Upper lobe of right lung (tissue), 1 donor: ENCODE measurements at regions not wholly inside any gene's neighbourhood (a gene's known extent, or its start where the extent isn't known, plus 50 kb on each side); places are given as distances from the start of the nearest gene placed in this dataset.

ENCODE experiments used
- ATAC-seq: fragments of 200-7000 bp; cut with Tn5 transposase; one replicate; pipeline ENCODE4 v1.9.1; 2020; ENCODE audit warnings: mild to moderate bottlenecking, moderate library complexity
- DNase-seq: peaks from one replicate; pipeline ENCODE4 v3.0.0-alpha.2; 2020
- H3K27ac ChIP-seq: fragments of 200-600 bp; one replicate; pipeline ENCODE4 v1.8.0; 2022
- H3K27me3 ChIP-seq: fragments of 200-600 bp; one replicate; pipeline ENCODE4 v1.8.0; 2022; ENCODE audit warnings: mild to moderate bottlenecking
- H3K36me3 ChIP-seq: fragments of 200-600 bp; one replicate; pipeline ENCODE4 v1.8.0; 2022
- H3K4me1 ChIP-seq: fragments of 200-600 bp; one replicate; pipeline ENCODE4 v1.8.0; 2022
- H3K4me3 ChIP-seq: fragments of 200-600 bp; one replicate; pipeline ENCODE4 v1.8.0; 2022; ENCODE audit warnings: mild to moderate bottlenecking
- H3K9me3 ChIP-seq: fragments of 200-600 bp; one replicate; pipeline ENCODE4 v1.8.0; 2022
- CTCF ChIP-seq: fragments of 200-600 bp; IDR thresholded peaks from one replicate; pipeline ENCODE4 v1.8.0; 2022; ENCODE audit warnings: antibody characterized with exemption
- intact Hi-C: fragments of 100-400 bp; cut with DNase I; formaldehyde crosslinking; loops from one replicate; pipeline ENCODE4 v1.11.0; 2022
- donor health status: DM: no; HTN: yes; CAD: no; lungs with severe emphysema.

GRCh38 chr7:106589198-106589879 is 71.6 kb downstream of the CCDC71L start:
- H3K4me3 ChIP-seq, result no peak overlapping the region
- H3K27ac ChIP-seq, result no peak overlapping the region
- H3K36me3 ChIP-seq, result no peaks in the 10 kb centered on the region
- DNase-seq (no peak), ATAC-seq (no peak)
- no peaks in the 10 kb centered on the region for H3K4me1 ChIP-seq
- H3K9me3 ChIP-seq, result no peaks in the 10 kb centered on the region
- no peak for TF ChIP-seq CTCF
- intact Hi-C loops, result no loop called here
- H3K27me3 ChIP-seq, result no peaks in the 10 kb centered on the region

GRCh38 chr7:106588422-106589197 is 72.3 kb downstream of the CCDC71L start:
- no peak for ATAC-seq
- H3K9me3 ChIP-seq, result no peaks in the 10 kb centered on the region
- no peaks in the 10 kb centered on the region for H3K36me3 ChIP-seq
- H3K27ac ChIP-seq, result no peak overlapping the region
- intact Hi-C loops, result no loop called here
- H3K4me3 ChIP-seq, result no peak overlapping the region
- TF ChIP-seq CTCF, result no peak
- H3K4me1 ChIP-seq, result no peaks in the 10 kb centered on the region
- DNase-seq, result no peak
- H3K27me3 ChIP-seq, result no peaks in the 10 kb centered on the region

GRCh38 chr7:106584914-106585759 is 75.8 kb downstream of the CCDC71L start:
- intact Hi-C loops, result no loop called here
- Histone ChIP-seq H3K9me3 (no peaks in the 10 kb centered on the region), H3K27ac (no peak overlapping the region), H3K4me1 (no peaks in the 10 kb centered on the region), H3K4me3 (no peak overlapping the region), H3K27me3 (no peaks in the 10 kb centered on the region), H3K36me3 (no peaks in the 10 kb centered on the region)
- no peak for TF ChIP-seq CTCF
- no peak for ATAC-seq
- DNase-seq, result no peak

GRCh38 chr7:106583706-106584690 is 77.0 kb downstream of the CCDC71L start:
- no peaks in the 10 kb centered on the region for H3K36me3 ChIP-seq

More at GRCh38 chr7:106583706-106584690, 77.0 kb downstream of the CCDC71L start:
- no peak overlapping the region for H3K4me3 ChIP-seq
- TF ChIP-seq CTCF, result no peak
- no peaks in the 10 kb centered on the region for H3K4me1 ChIP-seq
- no peaks in the 10 kb centered on the region for H3K27me3 ChIP-seq
- H3K27ac ChIP-seq, result no peak overlapping the region
- DNase-seq (no peak), ATAC-seq (no peak)
- no peaks in the 10 kb centered on the region for H3K9me3 ChIP-seq
- intact Hi-C loops, result no loop called here
